Activated naive CD4-positive, alpha-beta T cell treated with Interleukin-2 at 50 U/mL for 16 hours (primary cell): ENCODE measurements at regions not wholly inside any gene's neighbourhood (a gene's known extent, or its start where the extent isn't known, plus 50 kb on each side); places are given as distances from the start of the nearest gene placed in this dataset.
"Not testable (repeated sequence)": the region's sequence is repeated elsewhere in the genome, so short reads cannot be mapped to it uniquely, and the experiment has no call there.

Experiments
- DNase-seq: peaks from one replicate; pipeline ENCODE4 v3.0.0-alpha.2; 2020

DNA sequence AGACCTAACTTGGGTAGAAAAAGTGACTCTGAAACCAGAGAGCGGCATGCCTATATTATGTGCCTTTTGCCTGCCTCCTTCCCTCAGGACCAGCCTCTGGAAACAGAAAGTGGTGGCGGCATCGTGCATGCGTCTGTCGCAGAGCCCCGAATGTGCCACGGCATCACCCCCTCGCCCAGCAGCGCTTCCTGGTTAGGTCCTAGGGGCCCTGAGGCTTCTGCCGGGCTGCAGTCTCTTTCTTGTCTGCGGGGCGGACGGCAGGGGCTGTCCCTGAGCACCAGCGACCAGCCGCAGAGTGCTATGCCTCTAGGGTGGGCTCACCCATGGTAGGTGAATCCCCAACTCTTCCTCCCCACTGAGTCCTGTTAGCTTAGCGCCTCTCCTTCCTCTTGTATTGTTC lies 68.7 kb downstream of the VSIG4 start:
- no peak for DNase-seq

DNA sequence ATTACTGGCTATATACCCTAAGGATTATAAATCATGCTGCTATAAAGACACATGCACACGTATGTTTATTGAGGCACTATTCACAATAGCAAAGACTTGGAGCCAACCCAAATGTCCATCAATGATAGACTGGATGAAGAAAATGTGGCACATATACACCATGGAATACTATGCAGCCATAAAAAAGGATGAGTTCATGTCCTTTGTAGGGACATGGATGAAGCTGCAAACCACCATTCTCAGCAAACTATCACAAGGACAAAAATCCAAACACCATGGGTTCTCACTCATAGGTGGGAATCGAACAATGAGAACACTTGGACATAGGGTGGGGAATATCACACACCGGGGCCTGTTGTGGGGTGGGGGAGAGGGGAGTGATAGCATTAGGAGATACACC lies 72.7 kb downstream of the VSIG4 start:
- DNase-seq = not testable (repeated sequence)

DNA sequence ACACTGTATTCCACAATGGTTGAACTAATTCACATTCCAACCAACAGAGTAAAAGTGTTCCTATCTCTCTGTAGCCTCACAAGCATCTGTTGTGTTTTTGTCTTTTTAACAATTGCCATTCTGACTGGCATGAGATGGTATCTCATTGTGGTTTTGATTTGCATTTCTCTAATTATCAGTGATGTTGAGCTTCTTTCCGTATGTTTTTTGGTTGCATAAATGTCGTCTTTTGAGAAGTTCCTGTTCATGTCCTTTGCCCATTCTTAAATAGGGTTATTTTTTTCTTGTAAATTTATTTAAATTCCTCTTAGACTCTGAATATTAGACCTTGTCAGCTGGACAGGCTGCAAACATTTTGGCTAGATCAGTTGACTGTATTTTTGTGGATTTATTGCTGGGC lies 78.2 kb downstream of the VSIG4 start:
- DNase-seq = no peak

DNA sequence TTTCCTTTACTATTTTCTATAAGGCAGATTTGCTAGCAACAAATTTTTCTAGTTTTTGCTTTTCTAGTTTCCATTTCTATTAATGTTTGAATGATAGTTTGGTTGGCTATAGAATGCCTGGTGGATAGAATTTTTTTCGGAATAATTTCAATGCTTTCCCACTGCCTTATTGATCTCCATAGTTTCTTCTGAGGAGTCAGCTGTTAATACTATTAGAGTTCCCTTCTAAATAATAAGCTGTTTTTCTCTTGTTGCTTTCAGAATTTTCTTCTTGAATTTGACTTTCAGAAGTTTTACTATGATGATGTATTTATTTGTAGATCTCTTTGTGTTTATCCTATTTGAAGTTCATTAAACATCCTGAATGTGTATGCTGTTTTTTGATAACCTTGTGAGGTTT lies 91.8 kb downstream of the VSIG4 start:
- no peak for DNase-seq

DNA sequence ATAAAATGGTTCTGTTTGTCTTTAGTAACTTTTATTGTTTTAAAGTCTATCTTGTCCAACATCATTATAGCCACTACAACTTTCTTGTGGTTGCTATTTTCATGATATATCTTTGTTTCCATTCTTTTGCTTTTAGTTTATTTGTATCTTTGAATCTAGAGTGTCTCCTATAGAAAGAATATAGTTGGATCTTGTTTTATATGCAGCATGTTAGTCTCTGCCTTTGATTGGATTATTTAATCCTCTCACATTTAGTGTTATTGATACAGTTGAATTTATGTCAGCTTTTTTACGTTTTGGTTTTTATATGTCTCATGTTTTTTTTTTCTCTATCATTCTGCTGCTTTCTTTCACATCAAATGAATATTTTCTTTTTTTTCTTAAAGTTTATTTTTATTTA lies 98.1 kb downstream of the VSIG4 start:
- DNase-seq = no peak

DNA sequence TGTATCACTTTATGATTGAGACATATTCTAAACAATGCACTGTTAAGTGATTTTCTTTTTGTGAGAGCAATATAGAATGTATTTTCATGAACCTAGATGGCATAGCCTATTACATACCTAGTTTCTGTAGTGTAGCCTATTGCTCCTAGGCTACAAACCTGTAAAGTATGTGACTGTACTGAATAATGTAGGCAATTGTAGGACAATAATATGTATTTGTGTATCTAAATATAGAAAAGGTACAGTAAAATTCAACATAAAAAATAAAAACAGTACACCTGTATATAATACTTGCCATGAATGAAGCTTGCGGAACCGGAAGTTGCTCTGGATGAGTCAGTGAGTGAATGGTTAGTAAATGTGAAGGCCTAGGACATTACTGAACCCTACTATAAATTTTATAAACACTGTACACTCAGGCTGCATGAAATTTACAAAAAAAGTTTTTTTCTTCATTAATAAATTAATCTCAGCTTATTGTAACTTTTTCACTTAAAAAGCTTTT lies 106.7 kb downstream of the VSIG4 start:
- no peak for DNase-seq

DNA sequence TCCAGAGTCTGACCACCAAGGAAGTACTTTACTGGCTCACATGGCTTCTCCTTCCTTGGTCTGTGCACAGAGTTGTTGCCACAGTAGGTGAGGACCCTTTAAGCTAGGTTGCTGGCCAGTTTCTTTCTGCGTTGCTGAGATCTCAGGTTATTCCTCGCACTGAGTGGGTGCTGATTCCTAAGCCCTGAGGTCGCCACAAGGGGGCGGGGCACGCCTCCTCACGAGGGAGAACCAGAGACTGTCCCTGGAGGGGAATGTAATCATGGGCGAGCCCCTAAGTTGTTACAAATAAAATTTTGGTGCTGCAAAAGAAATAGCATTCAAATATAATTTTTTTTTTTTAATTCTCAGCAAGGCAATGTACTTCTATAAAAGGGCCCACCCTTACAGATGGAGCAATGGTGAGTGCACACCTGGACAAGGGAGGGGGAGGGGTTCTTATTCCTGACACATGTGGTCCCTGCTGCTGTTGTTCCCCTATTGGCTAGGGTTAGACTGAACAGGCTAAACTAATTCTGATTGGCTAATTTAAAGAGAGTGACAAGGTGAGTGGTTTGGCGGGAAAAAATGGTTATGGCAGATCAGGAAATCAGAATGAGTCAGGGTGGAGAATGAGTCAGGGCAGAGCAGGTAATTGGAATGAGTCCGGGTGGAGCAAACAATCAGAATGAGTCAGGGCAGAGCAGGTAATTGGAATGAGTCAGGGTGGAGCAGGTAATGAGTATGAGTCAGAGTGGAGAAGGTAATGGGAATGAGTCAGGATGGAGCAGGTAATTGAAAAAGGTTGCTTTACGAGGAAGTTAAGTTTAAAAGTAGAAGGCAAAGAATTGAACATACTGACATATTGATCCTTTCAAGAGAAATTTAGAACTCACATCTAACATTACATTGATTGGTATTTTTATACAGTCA lies 107.5 kb downstream of the VSIG4 start:
- DNase-seq = peak; percentile 34

DNA sequence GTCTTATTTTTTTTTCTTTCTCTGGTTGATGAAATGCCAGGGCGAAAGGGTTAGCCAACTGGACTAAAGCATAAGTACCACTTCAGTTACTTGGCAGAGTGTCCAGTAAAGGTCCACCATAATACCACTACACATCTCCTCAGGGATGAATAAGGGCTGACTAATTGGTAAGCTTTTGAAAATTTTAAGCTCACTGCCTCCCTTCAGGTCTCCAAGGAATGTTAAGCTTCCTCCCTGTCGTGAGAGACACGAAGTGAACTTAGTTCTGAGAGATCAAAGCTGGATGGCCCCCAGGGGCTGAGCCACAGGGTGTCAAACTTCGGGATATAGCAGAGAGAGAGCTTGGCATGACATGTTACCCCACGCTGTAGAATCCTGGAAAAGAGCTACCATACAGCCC lies 111.4 kb downstream of the VSIG4 start:
- DNase-seq = no peak

DNA sequence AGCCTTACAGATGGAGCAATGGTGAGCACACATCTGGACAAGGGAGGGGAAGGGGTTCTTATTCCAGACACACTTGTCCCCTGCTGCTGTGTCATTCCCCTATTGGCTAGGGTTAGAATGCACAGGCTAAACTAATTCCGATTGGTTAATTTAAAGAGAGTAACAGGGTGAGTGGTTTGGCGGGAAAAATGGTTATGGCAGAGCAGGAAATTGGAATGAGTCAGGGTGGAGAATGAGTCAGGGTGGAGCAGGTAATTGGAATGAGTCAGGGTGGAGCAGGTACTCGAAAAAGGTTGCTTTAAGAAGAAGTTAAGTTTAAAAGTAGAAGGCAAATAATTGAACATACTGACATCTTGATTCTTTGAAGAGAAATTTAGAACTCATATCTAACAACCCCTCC lies 112.5 kb downstream of the VSIG4 start:
- not testable (repeated sequence) for DNase-seq

DNA sequence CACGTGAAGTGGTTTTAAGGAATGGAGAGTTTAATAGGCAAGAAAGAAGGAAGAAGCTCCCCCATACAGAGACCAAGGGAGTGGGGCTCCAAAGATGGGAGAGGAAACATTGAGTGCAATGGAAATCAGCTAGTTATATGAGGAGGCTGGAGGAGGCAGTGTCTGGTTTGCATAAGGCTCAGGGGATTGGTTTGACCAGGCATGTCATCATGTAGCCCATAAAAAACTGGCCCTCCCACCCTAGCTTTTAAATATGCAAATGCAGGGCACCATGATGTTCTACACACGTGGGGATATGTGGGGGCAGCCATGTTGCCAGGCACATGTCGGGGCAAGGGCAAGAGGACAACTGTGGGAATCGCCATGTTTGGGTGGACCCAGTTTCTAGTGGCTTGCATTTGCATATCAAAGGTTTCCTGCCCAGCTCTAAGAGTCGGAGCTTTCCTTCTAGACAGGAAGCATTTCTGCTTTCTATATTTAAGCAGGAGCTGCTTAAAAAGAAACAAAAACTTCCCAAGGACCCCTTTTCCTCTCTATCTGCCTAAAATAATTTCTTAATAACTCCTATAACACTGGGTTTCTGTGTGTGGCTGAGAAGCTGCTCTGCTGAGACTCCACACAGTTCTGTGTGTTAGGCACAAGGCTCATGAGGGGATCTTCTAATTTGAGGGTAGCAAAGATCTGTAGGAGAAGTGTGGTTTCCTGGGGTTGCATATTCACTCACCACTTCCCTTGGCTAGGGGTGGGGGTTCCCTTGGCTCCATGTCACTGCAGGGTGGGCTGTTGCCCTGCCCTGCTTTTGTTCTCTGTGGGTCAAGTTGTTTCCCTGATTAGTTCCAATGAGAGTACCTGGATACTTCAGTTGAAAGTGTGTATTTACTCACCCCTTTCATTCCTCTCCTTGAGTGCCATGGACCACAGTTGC lies 113.5 kb downstream of the VSIG4 start:
- peak; percentile 41 for DNase-seq

DNA sequence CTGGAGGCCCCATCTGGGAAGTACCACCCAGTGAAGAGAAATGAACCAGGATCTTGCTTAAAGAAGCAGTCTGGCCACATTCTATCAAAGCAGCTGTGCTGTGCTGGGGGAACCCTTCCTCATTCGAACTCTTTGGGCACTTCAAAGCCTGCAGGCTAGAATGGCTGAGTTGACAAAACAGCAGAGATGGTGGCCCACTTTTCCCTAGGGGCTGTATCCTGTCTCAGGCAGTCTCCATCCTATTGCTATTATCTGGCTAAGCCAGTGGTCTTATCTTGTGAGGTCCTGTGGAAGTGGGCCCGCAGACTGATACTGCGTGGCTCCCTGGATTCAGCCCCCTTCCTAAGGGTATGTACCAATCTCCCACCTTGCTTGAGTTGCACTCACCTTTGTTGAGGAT lies 114.3 kb downstream of the VSIG4 start:
- DNase-seq = no peak

DNA sequence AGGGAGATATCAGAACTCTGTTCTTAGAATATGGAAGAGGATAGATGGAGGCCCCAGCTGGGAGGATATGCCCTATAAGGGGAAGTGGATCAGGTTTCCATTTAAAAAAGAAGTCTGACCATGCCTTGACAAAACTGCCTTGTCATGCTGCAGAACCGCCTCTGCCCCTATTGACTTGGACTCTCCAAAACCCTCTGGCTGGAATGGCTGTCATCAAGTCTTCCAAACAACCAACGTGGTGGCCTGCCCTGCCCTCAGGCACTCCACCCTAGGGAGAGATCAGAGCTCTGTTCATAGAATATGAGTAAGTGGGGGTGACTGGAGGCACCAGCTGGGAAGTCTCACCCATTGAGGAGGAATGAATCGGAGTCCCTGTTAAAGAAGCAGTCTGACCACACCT lies 114.9 kb downstream of the VSIG4 start:
- DNase-seq = no peak

DNA sequence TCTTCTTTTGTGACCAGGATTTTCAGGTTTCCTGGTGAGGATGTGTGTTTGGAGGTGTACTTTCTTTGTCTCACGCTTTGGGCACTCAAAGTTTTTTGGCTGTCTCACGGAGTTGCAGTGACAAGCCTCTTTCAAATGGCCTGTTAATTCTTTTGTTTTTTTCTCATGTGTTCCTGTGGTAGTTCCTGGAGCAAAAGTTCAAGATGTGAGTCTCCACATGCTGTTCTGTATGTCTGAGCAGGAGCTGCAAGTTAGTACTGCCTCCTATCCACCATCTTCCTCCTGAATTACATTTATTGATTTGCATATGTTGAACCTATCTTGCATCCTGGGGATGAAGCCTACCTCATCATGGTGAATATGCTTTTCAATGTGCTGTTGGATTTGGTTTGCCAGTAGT lies 118.5 kb downstream of the VSIG4 start:
- DNase-seq = no peak

DNA sequence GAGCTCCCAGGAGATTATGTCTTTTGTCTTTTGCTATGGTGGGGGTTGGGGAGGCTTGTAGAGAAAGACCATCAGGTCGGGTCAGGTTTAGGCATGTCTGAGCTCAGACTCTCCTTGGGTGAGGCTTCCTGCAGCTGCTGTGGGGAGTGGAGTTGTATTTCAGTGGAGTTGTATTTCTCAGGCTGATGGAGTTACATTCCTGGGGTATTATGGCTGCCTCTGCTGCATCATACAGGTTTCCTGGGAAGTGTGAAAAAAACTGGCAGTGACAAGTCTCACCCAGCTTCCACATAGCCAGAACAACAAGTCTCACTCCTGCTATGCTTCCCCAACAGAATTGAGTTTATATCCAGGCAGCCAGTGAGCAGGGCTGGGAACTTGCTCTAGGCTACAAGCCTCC lies 119.3 kb downstream of the VSIG4 start:
- no peak for DNase-seq

DNA sequence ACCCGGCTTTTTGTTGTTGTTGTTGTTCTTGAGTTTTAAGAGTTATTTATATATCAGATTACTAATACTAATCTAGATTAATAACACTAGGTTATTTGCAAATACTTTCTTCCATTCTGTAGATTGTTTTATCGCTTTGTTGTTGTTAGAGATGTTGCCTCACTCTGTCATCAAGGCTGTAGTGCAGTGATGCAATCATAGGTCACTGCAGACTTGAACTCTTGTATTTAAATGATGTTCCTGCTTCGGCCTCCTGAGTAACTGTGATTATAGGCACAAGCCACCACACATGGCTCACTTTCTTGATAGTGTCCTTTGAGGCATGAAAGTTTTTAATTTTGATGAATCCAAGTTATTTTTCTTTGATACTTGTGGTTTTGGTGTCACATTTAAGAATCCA lies 129.0 kb downstream of the VSIG4 start:
- DNase-seq = no peak

DNA sequence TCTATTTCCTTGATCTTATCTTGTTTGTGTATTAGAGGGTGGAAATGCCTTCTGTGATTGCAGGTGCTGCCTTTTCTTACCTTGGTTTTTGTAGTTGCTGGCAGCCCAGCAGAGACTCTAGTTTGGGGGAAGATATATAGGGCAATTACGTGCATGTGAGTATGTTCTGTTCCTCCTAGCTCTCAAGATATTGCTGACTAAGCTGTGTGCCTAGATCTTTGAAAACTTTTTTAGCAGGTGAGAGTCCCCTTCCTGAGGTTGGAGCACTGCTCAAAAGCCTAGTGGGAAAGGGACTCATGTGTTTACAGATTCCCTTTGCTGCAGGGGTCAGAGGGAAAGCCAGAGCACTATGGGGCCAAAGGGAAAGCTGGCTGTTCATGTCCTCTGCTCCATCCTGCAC lies 136.1 kb downstream of the VSIG4 start:
- no peak for DNase-seq

DNA sequence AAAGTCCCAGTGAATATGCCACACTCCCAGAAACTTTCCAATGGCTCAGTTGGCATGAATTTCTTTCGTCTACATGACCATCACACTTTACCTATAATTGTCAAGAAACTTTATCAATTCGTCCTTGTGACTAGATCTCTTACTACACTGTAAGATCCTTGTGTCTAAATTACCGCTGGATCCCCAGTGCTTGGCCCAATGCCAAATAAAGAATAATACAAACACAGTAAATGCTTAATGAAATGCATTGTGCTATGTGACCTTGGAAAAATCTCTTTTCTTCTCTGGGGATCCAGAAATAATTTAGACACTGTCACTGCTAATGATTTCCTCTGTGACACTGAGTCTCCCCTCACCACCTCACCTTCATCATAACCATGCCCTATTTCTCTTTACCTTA lies 137.9 kb downstream of the VSIG4 start:
- no peak for DNase-seq

DNA sequence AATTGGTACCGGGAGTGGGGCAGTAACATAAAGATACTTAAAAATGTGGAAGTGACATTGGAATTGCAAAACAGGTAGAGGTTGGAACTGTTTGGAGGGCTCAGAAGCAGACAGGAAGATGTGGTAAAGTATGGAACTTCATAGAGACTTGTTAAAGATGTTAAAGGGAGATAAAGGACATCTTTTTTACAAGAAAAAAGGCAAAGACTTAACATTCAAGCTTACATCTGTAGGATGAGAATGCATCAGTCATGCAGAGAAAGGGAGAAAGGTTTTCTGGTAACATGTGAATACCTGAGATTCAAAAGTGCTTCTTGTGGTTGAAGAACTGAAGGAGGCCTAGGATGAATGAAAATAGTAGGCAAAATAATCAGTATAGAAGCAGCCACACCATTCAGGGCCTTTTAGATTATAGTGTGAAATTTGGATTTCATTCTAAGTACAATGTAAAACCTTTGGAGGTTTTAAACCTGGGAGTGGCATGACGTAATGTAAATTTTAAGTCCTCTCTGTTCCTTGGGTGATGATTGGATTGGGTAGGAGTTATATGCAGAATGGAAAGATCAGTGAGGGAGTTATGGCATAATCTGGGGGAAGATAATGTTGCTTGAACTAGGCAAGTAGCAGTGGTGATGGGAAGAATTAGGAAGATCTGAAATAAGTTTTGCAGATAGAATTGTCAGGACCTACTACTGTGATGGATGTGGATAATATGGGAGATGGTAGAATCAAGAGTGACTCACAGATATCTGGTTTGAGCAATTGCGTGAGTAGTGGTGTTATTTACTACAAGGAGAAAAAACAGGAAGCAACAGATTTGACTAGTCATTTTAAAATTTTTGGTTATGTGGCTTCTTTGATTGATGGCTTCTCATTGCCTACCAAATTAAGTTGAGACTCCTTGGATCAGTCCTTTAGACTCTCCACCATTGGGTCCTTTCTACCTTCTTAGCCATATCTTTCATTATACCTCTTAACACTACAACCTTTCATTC lies 138.7 kb downstream of the VSIG4 start:
- no peak for DNase-seq

DNA sequence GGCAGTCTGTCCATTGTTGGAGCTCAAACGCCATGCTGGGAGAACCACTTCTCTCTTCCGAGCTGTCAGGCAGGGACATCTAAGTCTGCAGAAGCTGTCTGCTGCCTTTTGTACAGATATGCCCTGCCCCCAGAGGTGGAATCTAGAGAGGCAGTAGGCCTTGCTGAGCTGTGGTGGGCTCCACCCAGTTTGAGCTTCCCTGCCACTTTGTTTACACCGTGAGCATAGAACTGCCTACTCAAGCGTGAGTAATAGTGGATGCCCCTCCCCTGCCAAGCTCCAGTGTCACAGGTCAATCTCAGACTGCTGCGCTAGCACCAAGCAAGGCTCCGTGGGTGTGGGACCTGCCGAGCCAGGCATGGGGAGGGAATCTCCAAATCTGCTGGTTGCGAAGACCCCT lies 145.7 kb downstream of the VSIG4 start:
- peak; percentile 3 for DNase-seq

DNA sequence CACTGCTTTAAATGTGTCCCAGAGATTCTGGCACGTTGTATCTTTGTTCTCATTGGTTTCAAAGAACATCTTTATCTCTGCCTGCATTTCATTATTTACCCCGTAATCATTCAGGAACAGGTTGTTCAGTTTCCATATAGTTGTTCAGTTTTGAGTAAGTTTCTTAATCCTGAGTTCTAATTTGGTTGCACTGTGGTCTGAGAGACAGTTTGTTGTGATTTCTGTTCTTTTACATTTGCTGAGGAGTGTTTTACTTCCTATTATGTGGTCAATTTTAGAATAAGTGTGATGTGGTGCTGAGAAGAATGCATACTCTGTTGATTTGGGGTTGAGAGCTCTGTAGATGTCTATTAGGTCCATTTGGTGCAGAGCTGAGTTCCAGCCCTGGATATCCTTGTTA lies 148.1 kb downstream of the VSIG4 start:
- not testable (repeated sequence) for DNase-seq

DNA sequence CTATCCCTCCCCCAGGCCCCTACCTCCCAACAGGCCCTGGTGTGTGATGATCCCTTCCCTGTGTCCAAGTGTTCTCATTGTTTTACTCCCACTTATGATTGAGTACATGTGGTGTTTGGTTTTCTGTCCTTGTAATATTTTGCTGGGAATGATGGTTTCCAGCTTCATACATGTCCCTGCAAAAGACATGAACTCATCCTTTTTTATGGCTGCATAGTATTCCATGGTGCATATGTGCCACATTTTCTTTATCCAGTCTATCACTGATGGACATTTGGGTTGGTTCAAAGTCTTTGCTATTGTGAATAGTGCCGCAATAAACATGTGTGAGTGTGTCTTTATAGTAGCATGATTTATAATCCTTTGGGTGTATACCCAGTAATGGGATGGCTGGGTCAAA lies 151.7 kb downstream of the VSIG4 start:
- DNase-seq = not testable (repeated sequence)

DNA sequence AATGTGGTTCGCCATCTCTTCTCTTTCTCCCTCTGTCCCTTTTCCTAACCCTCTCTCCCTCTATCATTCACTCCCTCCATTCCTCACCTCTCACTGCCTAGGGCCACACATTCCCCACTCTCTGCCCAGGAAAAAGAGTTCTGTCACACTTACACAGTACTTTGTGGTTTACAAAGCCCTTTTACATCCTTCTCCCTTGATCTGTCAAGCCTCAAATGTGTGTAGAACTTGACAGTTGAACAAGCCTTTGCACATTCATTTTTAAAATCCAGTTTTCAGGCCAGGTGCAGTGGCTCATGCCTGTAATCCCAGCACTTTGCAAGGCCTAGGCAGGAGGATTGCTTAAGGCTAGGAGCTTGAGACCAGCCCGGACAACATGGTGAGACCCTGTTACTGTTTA lies 156.3 kb downstream of the VSIG4 start:
- DNase-seq = no peak
